HUDEP-2 (cell line): ENCODE measurements at regions not wholly inside any gene's neighbourhood (a gene's known extent, or its start where the extent isn't known, plus 50 kb on each side); places are given as distances from the start of the nearest gene placed in this dataset.

Source experiments
- DNase-seq, 76 experiments: peaks; one replicate each; lab custom pipeline; 2025; ENCODE audit not compliant: unreplicated experiment in 76 of 76; lab: John Stamatoyannopoulos, UW

DNA sequence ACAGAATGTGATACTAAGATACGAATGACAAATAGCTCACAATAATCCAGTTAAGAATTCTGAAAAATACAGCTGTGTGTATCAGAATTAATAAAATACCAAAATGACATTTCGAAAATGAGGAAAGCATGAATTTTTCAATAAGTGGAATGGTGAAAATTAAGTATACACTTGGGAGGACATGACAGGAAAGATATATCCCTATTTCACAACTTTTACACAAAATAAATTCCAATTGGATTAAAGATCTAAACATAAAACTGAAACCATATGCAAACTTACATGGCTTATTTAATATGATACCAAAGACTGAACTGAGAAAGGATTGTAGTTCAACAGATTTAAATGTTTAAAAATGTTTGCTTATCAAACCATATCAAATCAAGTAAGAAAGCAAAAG is 510.4 kb upstream of the ADAMTS5 start:
- DNase-seq = no peak

DNA sequence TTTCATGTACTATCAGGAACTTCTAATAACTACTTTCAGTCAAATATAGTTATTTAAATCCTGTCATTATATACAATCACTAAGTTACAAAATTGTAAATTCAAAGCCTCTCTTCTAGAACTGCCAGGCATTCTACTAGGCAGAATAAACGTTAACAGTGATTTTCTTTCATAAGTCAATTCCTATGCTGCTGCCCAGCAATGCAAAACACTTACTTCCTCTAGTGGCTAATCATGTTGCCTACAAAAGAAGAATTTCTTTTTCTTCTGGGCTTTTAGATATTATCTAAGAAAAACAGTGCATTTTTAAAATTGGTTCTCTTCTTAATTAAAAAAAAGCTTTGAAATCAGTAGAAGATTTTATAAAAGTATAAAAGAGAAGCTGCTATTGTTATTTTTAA is 509.8 kb upstream of the ADAMTS5 start:
- DNase-seq = no peak

DNA sequence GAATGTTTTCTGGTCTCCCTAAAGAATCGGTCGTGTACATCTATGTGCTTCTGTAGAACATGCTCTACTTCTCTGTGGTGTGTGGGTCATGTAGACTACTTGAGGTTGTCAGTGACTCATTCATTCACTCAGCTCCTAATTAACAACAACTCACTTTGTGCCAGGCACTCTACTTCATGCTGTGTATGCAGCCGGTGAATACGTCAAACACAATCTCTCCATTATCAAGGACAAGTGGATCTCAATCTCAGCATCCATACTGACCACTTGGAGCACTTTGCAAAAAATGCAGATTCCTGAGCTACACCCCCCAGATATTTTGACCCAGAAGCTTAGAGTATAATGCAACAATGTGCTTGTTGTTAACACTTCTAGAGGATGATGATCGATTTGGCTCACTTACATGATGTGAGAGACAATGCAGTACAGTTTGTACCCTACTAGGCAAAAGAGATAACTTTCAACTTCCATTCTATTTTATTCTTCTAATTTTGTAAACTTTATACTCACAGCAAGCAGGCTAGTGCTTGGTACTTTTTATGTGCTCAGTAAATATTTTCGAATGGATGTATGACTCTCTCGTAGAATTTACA is 508.6 kb upstream of the ADAMTS5 start:
- DNase-seq = no peak

DNA sequence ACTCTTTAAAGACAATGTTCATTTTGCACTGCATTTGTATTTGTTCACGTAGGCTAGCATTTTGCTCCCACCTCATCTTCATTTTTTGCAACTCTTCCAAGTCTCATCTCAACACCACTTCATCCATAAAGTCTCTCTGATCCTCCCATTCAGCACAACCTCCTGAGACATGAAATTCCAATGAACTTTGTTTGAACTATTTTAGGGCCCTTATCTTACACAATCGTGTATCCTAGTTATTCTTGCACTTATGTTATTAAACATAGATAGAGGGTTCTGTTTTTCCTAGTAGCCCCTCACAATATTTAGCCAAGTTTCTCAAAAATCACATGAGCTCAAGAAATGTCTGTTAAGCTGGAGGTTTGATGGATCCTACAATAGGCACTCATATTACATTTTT is 500.5 kb upstream of the ADAMTS5 start:
- no peak for DNase-seq

DNA sequence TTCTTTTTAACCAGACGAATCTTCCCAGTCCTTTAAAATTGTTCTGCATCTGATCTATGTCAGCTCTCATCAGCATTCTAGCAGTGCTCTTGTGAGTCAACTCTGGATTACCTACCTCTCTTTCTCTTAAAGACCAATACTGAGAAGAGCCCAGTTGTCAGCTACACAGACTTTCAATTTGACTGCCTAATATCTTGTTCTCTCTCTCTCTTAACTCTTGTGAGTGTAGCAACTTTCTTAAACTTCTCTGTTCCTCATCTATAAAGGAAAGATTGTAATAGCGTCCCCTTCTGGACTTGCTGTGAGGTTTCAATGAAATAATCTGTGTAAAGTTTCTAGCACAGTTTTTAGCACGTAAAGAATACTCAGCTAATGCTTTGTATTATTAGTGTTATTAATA is 499.3 kb upstream of the ADAMTS5 start:
- no peak for DNase-seq

DNA sequence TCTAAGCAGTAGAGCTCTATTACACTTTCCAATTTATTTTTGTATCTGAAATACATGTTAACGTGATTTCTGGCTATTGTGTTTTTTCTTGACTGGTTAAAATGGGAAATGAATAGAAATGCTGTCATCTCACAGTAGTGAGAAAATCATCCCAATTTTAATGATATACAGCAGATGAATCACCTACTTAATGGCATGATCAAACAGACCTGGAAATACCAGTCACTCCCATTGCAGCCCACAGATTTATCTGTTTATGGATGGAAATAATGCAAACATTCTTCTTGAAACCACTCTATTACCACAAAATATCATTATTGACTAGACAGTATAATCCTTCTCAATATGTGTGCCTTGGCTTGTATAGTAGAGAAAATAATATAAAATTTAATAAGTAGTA is 497.8 kb upstream of the ADAMTS5 start:
- DNase-seq = no peak

DNA sequence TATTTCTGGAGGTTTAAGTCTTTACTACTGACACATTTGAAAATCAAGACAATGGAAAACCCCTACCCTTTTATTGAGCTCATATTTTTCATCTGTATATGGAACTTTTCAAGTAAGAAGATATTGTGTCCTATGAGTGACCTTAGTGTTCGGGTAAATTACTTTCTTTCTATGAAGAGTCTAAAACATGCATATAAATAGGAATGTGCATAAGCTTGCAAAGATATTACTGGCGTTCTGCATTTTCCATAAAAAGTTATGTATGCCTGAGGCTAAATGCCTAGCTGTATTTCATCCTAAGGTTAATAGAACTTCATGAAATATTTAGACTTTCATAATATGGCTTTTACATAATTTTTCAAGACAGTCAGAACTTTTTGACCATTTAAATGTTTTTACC is 495.8 kb upstream of the ADAMTS5 start:
- DNase-seq = no peak

DNA sequence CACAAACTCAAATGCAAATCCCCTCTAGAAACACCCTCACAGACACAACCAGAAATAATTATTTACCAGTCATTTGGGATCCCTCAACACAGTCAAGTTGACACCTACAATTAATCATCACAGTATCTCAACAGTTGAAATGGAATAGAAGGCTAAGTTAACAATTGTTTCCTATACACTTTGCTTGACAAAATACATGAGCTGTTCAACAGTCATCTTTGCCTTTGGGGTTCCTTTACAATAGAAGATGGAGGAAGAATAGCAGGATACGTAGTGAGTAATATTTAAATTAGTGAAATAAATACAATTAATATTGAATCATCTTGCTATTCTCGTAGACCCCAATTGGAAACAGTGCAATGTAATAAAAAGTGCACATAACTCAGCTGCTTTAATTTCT is 487.3 kb upstream of the ADAMTS5 start:
- no peak for DNase-seq

DNA sequence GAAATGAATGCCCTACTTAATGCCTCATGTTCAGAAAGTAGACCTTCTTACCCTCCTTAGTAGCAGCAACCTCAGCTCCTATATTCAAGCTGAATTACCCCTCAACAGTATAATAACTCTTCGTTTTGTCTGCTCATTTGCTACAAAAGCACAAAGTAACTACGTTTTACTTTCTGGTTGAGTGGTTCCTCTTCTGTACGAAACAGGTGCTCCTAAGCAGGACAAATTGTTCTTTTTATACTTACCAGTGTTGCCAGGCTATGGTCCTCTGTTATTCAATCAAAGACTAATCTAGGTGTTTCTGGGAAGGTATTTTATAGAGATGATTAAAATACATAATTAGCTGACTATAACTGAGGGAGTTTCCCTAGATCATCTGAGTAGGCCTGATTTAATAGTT is 484.2 kb upstream of the ADAMTS5 start:
- DNase-seq = no peak

DNA sequence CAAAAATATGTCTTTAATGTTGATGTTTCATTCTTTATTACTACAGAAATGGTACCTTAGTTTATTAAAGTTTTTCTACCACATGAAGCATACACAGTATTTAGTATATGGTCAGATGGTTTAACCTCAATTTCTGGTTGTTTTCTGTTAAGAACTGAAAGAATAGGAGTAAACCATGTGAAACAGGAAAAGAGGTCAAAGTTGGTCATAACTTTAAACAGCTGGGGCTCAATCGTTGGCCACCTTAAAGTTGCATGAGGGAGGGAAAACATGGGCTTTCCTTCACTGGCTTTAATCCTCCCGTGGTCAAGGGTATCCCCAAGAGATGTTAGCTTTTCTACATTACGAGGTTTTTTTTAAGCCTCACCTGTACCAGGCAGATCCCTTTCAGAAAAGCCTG is 483.3 kb upstream of the ADAMTS5 start:
- no peak for DNase-seq

DNA sequence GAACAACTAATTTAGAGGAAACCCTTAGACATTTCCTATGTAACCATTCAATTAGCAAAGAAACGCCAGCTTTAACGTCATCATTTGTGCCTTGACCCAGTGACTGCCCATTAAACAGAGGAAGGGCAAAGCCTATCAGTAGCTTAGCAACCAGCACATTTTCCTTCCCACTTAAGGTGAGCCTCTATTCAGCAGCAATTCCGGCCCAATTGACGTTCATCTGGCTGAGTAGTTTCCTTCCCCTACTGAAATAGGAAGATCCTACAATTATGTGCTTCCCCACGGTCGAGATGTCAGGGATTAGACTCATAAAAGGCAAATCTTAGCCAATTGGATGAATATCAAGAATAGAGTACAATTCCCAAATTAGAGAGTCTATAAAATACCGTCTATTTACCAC is 482.1 kb upstream of the ADAMTS5 start:
- no peak for DNase-seq

DNA sequence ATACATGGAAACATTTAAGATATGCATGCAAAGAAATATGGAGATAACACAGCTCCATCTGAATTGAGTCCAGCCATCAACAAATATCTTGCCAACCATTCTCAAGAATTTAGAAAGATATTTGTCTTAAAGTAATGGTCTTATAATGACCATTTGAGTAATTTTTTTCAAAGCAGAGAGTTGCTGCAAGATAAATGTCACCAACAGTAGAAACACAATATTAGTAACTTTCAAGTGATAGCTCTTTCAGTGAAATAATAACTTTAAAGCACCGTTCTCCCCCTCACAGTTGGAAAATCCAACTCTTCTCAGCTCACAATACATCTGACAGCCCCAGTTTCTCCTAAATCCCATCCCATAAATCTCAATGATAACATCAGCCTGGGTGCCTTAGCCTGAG is 481.0 kb upstream of the ADAMTS5 start:
- no peak for DNase-seq

DNA sequence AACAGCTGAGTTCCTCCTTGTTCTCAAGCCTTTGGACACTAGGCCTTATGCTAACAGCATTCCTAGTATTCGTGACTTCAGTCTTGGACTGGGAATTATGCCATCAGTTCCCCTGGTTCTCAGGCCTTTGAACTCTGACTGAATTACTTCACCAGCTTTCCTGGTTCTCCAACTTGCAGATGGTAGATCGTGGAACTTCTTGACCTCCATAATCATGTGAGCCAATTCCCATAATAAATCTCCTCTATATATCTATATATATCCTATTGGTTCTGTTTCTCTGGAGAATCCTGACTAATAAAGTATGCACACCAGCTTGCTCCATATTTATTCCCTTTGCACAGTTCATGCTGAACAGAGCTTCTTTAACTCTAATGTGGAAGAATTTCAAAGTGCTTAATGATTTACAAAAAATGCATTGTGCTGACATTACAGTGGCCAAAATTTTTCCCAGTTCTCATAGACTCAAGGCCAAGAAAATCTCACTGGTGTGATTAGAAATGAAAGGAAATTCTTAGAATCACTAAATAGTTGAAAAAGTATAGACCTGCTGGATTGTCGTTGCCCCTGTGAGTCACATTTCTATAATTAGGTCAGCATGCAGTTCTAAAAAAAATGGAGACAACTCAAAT is 462.9 kb upstream of the ADAMTS5 start:
- DNase-seq = no peak

DNA sequence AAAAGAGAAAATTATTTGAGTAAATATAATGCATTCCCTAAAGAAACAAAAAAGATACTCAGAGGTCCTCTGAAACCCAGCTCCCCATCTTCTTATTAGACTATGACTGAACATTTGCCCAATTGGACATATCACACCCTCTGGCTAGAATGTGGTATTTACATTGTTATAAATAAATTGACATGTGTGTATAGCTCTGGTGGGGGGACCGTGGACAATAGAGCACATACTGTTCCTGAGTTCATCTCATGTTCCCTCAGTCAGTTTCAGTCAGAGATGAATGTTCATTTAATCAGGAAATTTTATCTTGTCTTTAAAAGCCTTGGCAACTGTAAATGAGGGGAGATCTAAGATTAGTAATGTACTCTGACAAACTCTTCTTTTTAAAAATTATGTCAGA is 459.3 kb upstream of the ADAMTS5 start:
- no peak for DNase-seq

DNA sequence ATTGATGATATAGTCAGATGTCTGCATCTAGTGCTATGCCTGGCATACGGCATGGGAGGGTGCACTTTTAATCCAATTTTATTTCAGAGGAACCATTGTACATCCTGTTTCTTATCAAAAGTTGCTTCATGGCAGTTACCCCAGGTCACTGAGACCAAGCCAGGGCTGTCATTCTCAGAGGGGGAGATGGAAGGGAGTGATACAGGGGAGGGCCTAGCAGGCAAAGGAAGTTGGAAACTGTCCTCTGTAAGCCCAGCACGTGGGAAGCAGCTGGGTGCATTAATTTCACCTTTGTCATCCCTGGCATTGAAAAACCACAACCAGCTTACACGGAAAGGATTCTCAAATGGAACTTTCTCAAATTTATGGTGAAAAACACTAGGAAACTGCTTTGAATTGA is 458.7 kb upstream of the ADAMTS5 start:
- no peak for DNase-seq

DNA sequence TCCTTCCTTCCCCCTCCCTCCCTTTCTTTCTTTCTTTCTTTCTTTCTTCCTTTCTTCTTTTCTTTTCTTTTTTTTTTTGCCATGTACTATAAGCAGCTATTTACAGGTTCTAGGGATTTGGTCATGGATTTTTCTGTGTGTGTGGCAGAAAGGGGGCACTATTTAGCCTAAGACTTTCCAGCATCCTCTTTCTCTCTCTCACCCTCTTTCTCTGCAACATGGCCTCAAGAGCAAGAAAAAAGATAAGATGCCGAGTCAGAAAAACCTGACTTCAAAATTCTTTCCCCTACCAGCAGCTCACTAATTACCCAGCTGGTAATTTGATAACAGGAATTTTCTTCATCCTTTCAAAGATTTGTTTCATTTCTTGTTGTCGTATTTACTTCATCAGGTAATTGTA is 458.3 kb upstream of the ADAMTS5 start:
- no peak for DNase-seq

DNA sequence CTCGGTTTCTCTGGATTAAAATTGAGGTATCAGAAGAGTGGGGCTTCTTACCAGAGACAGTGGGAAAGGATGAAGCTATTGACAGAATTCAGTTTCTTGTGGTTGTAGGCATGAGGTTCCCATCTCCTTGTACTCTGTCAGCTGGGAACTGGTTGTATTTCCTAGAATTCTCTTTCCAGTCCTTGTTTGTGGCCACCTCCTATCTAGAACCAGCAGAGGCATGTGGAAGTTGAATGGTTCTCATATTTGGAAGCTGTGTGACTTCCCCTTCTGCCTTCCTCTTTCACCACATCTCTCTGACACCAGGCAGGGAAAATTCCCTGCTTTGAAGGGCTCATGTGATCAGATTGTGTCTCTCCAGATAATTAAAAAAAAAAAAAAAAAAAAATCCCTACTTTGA is 457.7 kb upstream of the ADAMTS5 start:
- DNase-seq = no peak

DNA sequence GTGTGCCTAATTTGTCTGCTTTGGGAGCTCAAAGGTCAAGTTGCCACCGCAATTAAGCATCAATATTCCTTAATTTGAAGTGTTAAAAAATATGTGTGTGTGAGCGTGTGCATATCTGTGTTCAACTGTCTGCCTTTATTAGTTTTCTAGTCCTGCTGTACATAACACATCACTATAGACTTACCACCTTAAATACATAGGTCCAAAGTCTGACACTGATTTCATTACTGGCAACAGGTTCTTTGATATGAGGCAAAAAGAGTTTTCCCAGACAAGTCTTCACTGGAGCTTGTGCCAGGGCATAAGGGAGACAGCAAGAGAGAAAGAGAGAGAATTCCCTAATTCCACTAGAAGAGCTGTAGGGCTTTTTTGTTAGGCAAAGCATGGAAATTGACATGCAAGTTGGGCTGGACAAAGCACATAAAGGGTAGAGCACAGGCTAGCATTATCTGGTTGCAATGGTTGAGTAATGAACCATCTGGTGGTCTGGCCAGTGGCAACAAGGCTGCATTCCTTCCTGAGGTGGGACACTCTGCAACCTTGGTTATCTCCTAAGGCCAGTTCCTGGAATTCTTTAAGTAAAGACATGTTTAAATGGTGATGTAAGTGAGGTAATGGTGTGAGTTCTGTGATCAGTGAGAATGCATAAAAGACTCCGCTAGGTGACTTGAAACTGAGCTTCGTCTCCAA is 457.2 kb upstream of the ADAMTS5 start:
- DNase-seq = no peak

DNA sequence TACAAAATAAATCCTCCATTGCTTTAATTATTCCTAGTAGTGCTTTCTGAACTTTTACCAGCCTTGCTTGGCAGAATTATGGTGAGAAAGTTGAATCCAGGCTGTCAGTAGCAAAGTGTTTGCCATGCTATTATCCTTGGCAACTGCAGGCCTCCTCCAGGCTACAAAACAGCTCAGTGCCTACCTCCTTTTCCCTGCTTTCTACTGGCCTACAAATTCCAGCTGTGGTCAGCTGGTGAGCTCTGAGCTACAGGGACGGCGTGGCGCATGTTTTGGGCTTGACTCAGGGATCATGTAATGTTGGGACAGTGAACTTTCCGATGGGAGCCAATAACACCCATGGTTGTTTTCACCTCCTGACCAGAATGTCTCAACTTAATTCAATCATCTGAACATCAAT is 456.1 kb upstream of the ADAMTS5 start:
- DNase-seq = no peak

DNA sequence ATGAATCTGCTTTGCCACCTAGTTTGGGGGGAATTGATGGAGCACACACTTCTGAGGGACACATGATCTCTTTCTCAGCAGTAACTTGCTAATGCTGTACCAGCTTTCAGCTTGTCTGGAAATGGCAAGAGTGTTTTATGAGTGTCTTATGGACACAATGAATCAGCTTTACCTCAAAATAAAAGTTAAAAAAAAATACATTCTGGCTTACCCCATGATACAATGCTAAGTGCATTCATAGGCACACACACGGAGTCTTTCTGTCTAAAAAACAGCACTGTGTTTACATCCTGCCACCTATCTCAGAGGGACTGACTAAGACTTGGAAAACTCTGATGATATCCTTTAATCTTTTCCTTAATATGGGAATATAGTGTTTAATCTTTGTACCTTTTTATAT is 455.5 kb upstream of the ADAMTS5 start:
- no peak for DNase-seq

DNA sequence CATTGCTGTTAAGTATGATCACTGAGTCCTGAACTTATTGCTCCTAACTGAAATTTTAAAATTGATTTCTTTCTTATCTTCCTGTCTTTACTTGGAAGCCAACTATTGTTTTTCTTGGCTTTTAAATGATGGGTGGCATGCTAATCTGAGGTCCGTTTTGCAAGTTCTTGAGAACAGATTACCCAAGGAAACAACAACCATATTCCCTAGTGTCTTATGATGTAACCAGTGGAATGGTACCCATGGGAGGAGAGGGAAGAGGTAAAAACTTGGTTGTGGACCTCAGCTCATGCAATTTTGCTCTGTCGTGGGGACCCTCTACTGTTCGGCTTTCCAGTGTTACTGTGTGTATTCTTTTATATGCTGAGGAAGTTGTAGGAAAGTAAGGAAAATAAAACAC is 454.8 kb upstream of the ADAMTS5 start:
- no peak for DNase-seq

DNA sequence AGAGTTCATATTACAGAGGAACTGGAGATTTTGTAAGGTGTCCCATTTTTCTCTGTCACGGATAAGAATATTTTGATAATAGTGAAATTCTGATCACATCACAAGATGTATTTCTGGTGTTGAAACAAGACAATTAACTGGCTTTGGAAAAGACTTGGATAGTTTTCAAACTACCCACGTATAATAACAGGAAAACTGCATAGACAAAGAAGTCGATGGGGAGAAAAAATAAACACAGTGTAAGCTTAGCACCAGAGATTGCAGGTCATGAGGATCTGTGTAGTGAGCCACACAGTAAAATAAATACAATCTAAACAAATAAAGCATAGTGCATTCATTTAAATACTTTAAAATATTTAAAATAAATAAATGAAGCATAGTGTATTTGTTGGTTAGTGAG is 452.3 kb upstream of the ADAMTS5 start:
- no peak for DNase-seq

DNA sequence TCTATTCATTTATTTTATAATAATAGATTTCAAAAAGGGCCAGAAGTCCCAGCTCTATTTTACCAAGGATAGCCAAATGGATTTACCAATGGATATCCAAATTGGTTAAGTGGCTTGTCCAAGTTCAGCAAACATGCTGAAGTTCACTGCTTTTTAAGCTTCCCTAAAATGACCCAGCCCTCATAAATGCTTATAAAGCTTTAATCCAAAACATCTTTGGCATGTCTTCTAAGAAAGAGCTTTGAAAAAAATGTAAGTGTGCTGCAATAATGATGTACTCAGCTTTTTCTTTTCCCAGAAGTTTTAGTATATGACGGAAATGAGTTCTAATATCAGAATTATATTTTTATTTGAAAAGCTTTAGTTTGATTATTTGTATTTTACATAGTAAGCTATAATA is 451.5 kb upstream of the ADAMTS5 start:
- no peak for DNase-seq
